Body of pancreas (tissue), 4 donors: ENCODE measurements at regions not wholly inside any gene's neighbourhood (a gene's known extent, or its start where the extent isn't known, plus 50 kb on each side); places are given as distances from the start of the nearest gene placed in this dataset.

Source experiments
- CTCF ChIP-seq, 7 experiments: fragments of 450-650 bp in 4 of 7; fragments of 200-600 bp in 3 of 7; sonication (generic) in 3 of 7; IDR thresholded peaks; one replicate each; pipeline ENCODE4 v1.5.1; 2016 to 2019; ENCODE audit warnings: antibody characterized with exemption in 7 of 7
- POLR2A ChIP-seq, 3 donors: fragments of 450-650 bp; IDR thresholded peaks; one replicate each; pipeline ENCODE4 v1.6.1; 2016; ENCODE audit warnings: antibody characterized with exemption in 3 of 3, mild to moderate bottlenecking in 2 of 3

GRCh38 chr2:111225856-111226255 lies 105.1 kb downstream of the BCL2L11 start:
- TF ChIP-seq POLR2A (IDR thresholded peaks at IDR 0.05), result no peak
- TF ChIP-seq CTCF (IDR thresholded peaks at IDR 0.05), result no peak
